Stomach (tissue), 8 donors: ENCODE measurements at regions not wholly inside any gene's neighbourhood (a gene's known extent, or its start where the extent isn't known, plus 50 kb on each side); places are given as distances from the start of the nearest gene placed in this dataset.

Experiments used
- DNase-seq, 2 donors: peaks; one replicate each; pipeline versions ENCODE4 v3.0.0 to v3.0.0-alpha.2; 2013 to 2019
- H3K27ac ChIP-seq, 5 donors: fragments of 200-600 bp in 4 of 5; sonication (generic) in 4 of 5; one replicate each; pipeline ENCODE4 v1.5.1; 2013 to 2019; ENCODE audit warnings: mild to moderate bottlenecking in 1 of 5, moderate library complexity in 1 of 5
- H3K27me3 ChIP-seq, 3 donors: fragments of 200-600 bp; sonication (generic); one replicate each; pipeline ENCODE4 v1.5.1; 2017 to 2019; ENCODE audit warnings: mixed run types in 1 of 3
- H3K36me3 ChIP-seq, 4 donors: fragments of 200-600 bp; sonication (generic); 1 replicate in 3 of 4; 2 replicates in 1 of 4; pipeline ENCODE4 v1.5.1; 2016 to 2019
- H3K4me1 ChIP-seq, 4 donors: fragments of 200-600 bp; sonication (generic); one replicate each; pipeline ENCODE4 v1.5.1; 2016 to 2019
- H3K4me3 ChIP-seq, 4 donors: fragments of 200-600 bp; sonication (generic) in 3 of 4; one replicate each; pipeline ENCODE4 v1.5.1; 2016 to 2019; ENCODE audit warnings: mild to moderate bottlenecking in 1 of 4
- H3K9me3 ChIP-seq, 4 donors: fragments of 200-600 bp; sonication (generic); one replicate each; pipeline ENCODE4 v1.5.1; 2016 to 2019
- EP300 ChIP-seq: sonication (generic); formaldehyde crosslinking; IDR thresholded peaks from one replicate; pipeline ENCODE4 v1.6.1; 2017; ENCODE audit warnings: antibody characterized with exemption
- POLR2A ChIP-seq, 4 donors: fragments of 450-650 bp; IDR thresholded peaks; one replicate each; pipeline ENCODE4 v1.6.1; 2016; ENCODE audit warnings: antibody characterized with exemption in 4 of 4, control low read depth in 2 of 4, mild to moderate bottlenecking in 1 of 4, moderate library complexity in 1 of 4
- POLR2AphosphoS5 ChIP-seq, 3 donors: sonication (generic); formaldehyde crosslinking; IDR thresholded peaks; one replicate each; pipeline ENCODE4 v1.6.1; 2016; ENCODE audit warnings: antibody characterized with exemption in 3 of 3
- WGBS, 5 donors: extraction: QIAGEN DNeasy Blood & Tissue Kit in 3 of 5; methylation state at CpG; one replicate each; pipeline versions ENCODE4 v1.1.5 to v1.1.7; 2013 to 2018; 5-methylcytosine and 5-hydroxymethylcytosine counted together
- intact Hi-C: fragments of 100-400 bp; cut with DNase I; formaldehyde crosslinking; loops from one replicate; pipeline ENCODE4 v1.15.1; 2023; ENCODE audit warnings: low total_unique reads
- TF ChIP-seq, protein P1 (sequence below), 7 experiments: fragments of 450-650 bp in 4 of 7; fragments of 200-600 bp in 3 of 7; sonication (generic) in 3 of 7; IDR thresholded peaks; one replicate each; pipeline ENCODE4 v1.5.1; 2016 to 2019; ENCODE audit warnings: antibody characterized with exemption in 7 of 7, control low read depth in 2 of 7, mild to moderate bottlenecking in 1 of 7
- donor health status: healthy with polysubstance abuse.
- donor health status: Bipolar disorder and iron deficiency.
- donor health status: healthy.

DNA sequence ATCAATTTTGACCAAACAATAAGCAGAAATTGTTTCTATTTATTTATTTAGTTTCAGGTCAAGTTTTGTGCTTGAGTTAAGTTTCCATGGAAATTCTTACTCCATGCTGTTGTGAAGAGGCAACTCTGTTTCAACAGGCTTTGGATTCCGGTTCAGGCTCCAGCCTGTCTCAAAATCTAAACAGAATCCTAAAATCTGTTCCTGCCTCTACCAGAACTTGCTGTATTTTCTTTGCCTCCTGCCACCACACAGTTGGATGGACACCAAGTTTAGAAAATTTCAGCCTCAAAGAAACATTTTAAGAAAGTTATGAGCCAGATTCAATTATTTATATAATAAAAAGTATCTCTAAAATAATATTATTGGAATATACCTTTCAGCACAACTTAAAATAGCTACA, 330.9 kb downstream of the FOXG1 start:
- Histone ChIP-seq H3K36me3 (no peaks in the 10 kb centered on the region), H3K4me1 (no peaks in the 10 kb centered on the region), H3K9me3 (no peaks in the 10 kb centered on the region), H3K4me3 (no peak overlapping the region), H3K27me3 (no peaks in the 10 kb centered on the region), H3K27ac (no peak overlapping the region)
- no peak for TF ChIP-seq POLR2AphosphoS5 (IDR thresholded peaks at IDR 0.05)
- no peak for TF ChIP-seq POLR2A (IDR thresholded peaks at IDR 0.05)
- TF ChIP-seq EP300 = no peak
- TF ChIP-seq, protein P1, sequence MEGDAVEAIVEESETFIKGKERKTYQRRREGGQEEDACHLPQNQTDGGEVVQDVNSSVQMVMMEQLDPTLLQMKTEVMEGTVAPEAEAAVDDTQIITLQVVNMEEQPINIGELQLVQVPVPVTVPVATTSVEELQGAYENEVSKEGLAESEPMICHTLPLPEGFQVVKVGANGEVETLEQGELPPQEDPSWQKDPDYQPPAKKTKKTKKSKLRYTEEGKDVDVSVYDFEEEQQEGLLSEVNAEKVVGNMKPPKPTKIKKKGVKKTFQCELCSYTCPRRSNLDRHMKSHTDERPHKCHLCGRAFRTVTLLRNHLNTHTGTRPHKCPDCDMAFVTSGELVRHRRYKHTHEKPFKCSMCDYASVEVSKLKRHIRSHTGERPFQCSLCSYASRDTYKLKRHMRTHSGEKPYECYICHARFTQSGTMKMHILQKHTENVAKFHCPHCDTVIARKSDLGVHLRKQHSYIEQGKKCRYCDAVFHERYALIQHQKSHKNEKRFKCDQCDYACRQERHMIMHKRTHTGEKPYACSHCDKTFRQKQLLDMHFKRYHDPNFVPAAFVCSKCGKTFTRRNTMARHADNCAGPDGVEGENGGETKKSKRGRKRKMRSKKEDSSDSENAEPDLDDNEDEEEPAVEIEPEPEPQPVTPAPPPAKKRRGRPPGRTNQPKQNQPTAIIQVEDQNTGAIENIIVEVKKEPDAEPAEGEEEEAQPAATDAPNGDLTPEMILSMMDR (IDR thresholded peaks at IDR 0.05) = no peak
- no peak for DNase-seq
- intact Hi-C loops = no loop called here
- WGBS, 5 donors = 72 to 93% (median 78%) methylated on average over 1 of the region's 1 CpG

DNA sequence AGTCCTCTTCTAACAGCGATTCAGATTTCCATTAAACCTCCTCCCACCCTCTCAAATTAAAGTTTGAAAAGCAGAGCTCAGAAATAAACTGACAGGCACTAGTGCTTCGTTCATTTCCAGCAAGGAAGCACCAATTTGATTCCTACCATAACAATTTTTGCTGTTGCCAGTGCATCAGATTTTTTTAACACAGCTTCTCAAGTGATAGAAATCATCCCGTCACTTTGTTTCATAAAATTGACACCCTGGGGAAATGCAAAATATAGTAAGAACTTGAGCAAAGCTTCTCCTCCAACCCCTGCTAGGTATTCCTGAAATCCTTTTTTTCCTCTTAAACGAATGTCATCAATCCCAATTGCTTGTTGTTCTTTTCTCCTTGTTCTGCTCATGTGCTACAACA, 332.1 kb downstream of the FOXG1 start:
- no peak overlapping the region for H3K27ac ChIP-seq
- no peaks in the 10 kb centered on the region for H3K27me3 ChIP-seq
- no peaks in the 10 kb centered on the region for H3K9me3 ChIP-seq
- H3K4me3 ChIP-seq = no peak overlapping the region
- 53 to 63% (median 57%) methylated on average over 4 of the region's 4 CpGs for WGBS, 5 donors
- no peak for DNase-seq
- no peaks in the 10 kb centered on the region for H3K4me1 ChIP-seq
- no peaks in the 10 kb centered on the region for H3K36me3 ChIP-seq
- intact Hi-C loops = no loop called here
- TF ChIP-seq POLR2A (IDR thresholded peaks at IDR 0.05) = no peak
- no peak for TF ChIP-seq EP300
- TF ChIP-seq POLR2AphosphoS5 (IDR thresholded peaks at IDR 0.05) = no peak
- TF ChIP-seq, protein P1 (IDR thresholded peaks at IDR 0.05) = no peak

DNA sequence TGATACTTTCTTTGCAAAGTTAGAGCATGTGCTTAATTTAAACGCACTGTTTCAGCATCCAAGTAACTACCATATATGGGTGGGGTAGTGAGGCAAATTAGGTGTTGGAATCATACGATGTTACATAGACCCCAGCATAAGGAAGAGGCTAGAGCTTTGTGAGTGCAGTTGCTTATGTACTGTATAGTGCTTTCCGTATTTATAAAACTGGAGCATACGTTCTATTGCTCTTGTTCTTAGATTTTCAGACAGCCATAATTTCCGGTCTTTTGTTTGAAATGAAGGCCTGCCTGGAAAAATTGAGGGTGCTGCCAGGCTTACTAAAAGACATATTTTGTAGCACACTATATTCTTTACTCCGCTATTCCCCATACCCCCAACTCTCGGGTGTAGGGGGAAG, 335.7 kb downstream of the FOXG1 start:
- TF ChIP-seq, protein P1 (IDR thresholded peaks at IDR 0.05) = no peak
- TF ChIP-seq POLR2AphosphoS5 (IDR thresholded peaks at IDR 0.05) (no peak), EP300 (no peak), POLR2A (IDR thresholded peaks at IDR 0.05) (no peak)
- Histone ChIP-seq H3K27ac (no peak overlapping the region), H3K27me3 (no peaks in the 10 kb centered on the region), H3K4me1 (no peaks in the 10 kb centered on the region), H3K4me3 (no peak overlapping the region), H3K9me3 (no peaks in the 10 kb centered on the region), H3K36me3 (no peaks in the 10 kb centered on the region)
- DNase-seq = no peak
- intact Hi-C loops = no loop called here
- 82 to 90% (median 85%) methylated on average over 7 of the region's 7 CpGs for WGBS, 5 donors

DNA sequence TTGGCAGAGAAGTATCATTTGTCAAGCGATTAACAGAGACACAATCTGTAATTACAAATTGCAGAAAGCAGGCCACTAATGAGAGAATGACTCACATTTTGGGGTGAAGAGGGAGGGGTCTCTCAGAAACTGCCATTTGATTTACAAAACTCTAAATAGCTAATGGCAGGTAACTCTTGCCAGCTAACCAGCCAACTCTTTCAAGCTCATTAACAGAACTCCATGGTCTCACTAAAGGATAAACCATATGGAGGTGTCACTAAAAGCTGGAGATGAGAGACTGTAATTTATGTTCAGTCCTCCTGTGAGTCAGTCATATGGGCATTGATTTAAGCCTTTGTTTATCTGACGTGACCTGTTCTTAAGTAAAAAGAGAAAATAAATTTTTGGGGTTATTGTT, 336.4 kb downstream of the FOXG1 start:
- intact Hi-C loops = no loop called here
- Histone ChIP-seq H3K27ac (no peak overlapping the region), H3K4me1 (no peaks in the 10 kb centered on the region), H3K4me3 (no peak overlapping the region), H3K9me3 (no peaks in the 10 kb centered on the region), H3K36me3 (no peaks in the 10 kb centered on the region), H3K27me3 (no peaks in the 10 kb centered on the region)
- no peak for DNase-seq
- WGBS, 5 donors = 68 to 75% (median 72%) methylated on average over 2 of the region's 2 CpGs
- no peak for TF ChIP-seq POLR2A (IDR thresholded peaks at IDR 0.05)
- TF ChIP-seq, protein P1 (IDR thresholded peaks at IDR 0.05) = no peak
- TF ChIP-seq EP300 = no peak
- TF ChIP-seq POLR2AphosphoS5 (IDR thresholded peaks at IDR 0.05) = no peak
